ENCODE measurements at regions not wholly inside any gene's neighbourhood (a gene's known extent, or its start where the extent isn't known, plus 50 kb on each side); places are given as distances from the start of the nearest gene placed in this dataset.

DNA sequence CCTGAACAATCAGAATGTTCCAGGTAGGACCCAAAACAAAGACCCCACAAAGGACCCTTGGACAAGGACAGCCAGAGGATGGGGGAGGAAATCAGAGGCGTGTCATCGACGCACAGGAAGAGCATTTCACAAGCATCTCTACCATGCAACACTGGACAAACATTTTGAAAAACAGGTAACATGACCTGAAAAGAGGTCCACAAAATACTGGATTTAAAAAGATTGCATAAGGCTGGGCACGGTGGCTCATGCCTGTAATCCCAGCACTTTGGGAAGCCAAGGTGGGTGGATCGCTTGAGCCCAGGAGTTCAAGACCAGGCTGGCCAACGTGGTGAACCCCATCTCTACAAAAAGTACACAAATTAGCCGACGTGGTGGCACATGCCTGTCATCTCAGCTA is 60.5 kb upstream of the RNF32 start:
- H3K4me3 ChIP-seq (ENCODE audit: severe bottlenecking) = no peak overlapping the region
- H3K4me1 ChIP-seq (ENCODE audit: insufficient read depth, poor library complexity, severe bottlenecking) = no peaks in the 10 kb centered on the region
- H3K9me3 ChIP-seq (ENCODE audit: severe bottlenecking) = no peaks in the 10 kb centered on the region
- no peak for TF ChIP-seq CTCF (IDR thresholded peaks at IDR 0.05; ENCODE audit: poor library complexity, severe bottlenecking)
- ATAC-seq (ENCODE audit: low read depth) (no peak), DNase-seq (ENCODE audit: low spot score) (no peak)
- no peaks in the 10 kb centered on the region for H3K36me3 ChIP-seq (ENCODE audit: low read depth)
- no peak overlapping the region for H3K27ac ChIP-seq (ENCODE audit: poor library complexity, severe bottlenecking)
- no peaks in the 10 kb centered on the region for H3K27me3 ChIP-seq (ENCODE audit: insufficient read depth, poor library complexity, severe bottlenecking)

DNA sequence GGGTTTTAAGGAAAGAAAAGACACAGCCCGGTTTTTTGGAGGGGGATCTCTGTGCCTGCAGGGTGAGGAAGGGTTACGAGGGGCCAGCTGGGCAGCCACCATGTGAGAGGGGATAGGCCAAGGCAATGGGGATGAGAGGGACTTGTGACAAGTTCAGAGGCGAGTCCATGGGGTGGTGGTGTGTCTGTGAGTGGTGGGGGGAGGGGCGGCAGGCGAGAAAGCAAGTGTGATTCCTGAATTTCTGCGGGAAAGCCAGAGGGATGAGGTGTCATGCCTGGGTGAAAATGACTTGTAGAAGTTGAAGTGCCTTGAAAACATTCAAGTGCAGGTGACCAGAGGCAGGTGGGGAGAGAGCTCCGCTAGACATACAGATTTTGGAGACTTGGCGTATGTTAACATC is 61.0 kb upstream of the RNF32 start:
- H3K27me3 ChIP-seq (ENCODE audit: insufficient read depth, poor library complexity, severe bottlenecking) = no peaks in the 10 kb centered on the region
- H3K9me3 ChIP-seq (ENCODE audit: severe bottlenecking) = no peaks in the 10 kb centered on the region
- no peaks in the 10 kb centered on the region for H3K36me3 ChIP-seq (ENCODE audit: low read depth)
- H3K4me1 ChIP-seq (ENCODE audit: insufficient read depth, poor library complexity, severe bottlenecking) = no peaks in the 10 kb centered on the region
- TF ChIP-seq CTCF (IDR thresholded peaks at IDR 0.05; ENCODE audit: poor library complexity, severe bottlenecking) = no peak
- DNase-seq (ENCODE audit: low spot score) = no peak
- no peak for ATAC-seq (ENCODE audit: low read depth)
- no peak overlapping the region for H3K27ac ChIP-seq (ENCODE audit: poor library complexity, severe bottlenecking)
- no peak overlapping the region for H3K4me3 ChIP-seq (ENCODE audit: severe bottlenecking)

DNA sequence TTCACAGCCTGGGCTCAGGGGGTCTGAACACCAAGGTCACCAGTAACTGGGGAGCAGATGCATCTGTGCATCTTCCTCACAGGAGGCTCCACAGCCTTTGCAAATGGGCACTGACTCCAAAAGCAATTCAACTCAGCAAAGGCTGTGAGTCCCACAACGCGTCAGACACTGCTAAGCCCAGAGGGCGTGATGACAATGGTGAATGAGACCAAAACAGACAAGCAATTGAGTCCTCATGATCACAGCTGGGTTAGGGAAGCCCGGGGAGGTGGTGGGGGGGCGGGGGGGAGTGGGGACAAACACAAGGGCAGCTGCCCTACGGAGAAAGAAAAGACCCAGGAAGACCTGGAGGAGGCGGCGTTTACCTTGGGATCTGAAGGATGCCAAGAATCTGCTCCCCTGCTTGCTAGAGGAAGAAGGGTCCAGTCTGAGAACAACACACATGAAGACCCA is 61.6 kb upstream of the RNF32 start:
- no peak for TF ChIP-seq CTCF (IDR thresholded peaks at IDR 0.05; ENCODE audit: poor library complexity, severe bottlenecking)
- Histone ChIP-seq H3K4me3 (ENCODE audit: severe bottlenecking) (no peak overlapping the region), H3K4me1 (ENCODE audit: insufficient read depth, poor library complexity, severe bottlenecking) (no peaks in the 10 kb centered on the region), H3K9me3 (ENCODE audit: severe bottlenecking) (no peaks in the 10 kb centered on the region), H3K36me3 (ENCODE audit: low read depth) (no peaks in the 10 kb centered on the region), H3K27me3 (ENCODE audit: insufficient read depth, poor library complexity, severe bottlenecking) (no peaks in the 10 kb centered on the region), H3K27ac (ENCODE audit: poor library complexity, severe bottlenecking) (no peak overlapping the region)
- no peak for ATAC-seq (ENCODE audit: low read depth)
- no peak for DNase-seq (ENCODE audit: low spot score)

GRCh38 chr7:156578578-156578940 is 62.0 kb upstream of the RNF32 start:
- no peak overlapping the region for H3K27ac ChIP-seq (ENCODE audit: poor library complexity, severe bottlenecking)
- H3K4me3 ChIP-seq (ENCODE audit: severe bottlenecking) = no peak overlapping the region
- no peak for DNase-seq (ENCODE audit: low spot score)
- ATAC-seq (ENCODE audit: low read depth) = no peak
- no peaks in the 10 kb centered on the region for H3K27me3 ChIP-seq (ENCODE audit: insufficient read depth, poor library complexity, severe bottlenecking)
- H3K36me3 ChIP-seq (ENCODE audit: low read depth) = no peaks in the 10 kb centered on the region
- H3K9me3 ChIP-seq (ENCODE audit: severe bottlenecking) = no peaks in the 10 kb centered on the region
- TF ChIP-seq CTCF (IDR thresholded peaks at IDR 0.05; ENCODE audit: poor library complexity, severe bottlenecking) = no peak
- H3K4me1 ChIP-seq (ENCODE audit: insufficient read depth, poor library complexity, severe bottlenecking) = no peaks in the 10 kb centered on the region

DNA sequence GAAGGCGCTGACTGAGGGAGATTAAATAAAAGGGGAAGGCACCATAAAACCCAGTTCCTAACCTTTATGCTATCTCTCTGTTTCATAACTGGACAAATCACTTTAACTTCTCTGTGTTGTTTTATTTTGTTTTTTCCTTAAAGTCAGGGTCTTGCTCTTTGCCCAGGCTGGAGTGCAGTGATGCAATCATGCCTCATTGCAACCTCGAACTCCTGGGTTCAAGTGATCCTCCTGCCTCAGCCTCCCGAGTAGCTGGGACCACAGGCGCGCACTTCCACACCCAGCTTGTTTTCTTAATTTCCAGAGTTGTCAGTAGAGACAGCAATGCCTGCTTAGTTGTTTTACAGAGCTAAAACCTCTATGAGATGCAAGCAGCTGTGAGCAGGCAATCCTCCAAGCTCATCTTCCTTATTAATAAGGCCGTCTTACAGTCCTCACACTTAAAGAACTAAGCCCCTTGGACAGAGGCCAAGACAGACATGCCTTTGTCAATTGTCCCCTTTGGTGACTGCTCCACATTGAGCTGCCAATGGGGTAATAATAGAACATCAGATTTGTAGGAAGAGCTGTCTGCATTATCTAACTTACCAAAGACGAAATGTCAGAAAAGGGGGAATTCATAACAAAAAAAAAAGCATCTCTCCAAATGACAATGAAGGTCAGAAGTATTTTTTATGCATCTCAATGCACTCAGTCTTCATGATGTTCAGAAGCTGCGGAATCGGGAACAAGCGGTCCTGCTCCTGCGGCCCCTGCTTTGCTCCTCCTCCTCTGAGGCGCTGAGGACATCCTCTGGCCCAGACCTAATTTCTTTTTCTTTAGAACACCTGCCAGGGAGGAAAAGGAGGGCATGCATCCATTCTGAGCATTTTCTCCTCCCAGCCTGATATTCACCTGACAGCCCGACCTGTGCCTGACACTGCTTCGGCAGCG is 62.7 kb upstream of the RNF32 start:
- no peak for TF ChIP-seq CTCF (IDR thresholded peaks at IDR 0.05; ENCODE audit: poor library complexity, severe bottlenecking)
- H3K9me3 ChIP-seq (ENCODE audit: severe bottlenecking) = no peaks in the 10 kb centered on the region
- no peak for DNase-seq (ENCODE audit: low spot score)
- no peak overlapping the region for H3K4me3 ChIP-seq (ENCODE audit: severe bottlenecking)
- no peaks in the 10 kb centered on the region for H3K36me3 ChIP-seq (ENCODE audit: low read depth)
- no peaks in the 10 kb centered on the region for H3K4me1 ChIP-seq (ENCODE audit: insufficient read depth, poor library complexity, severe bottlenecking)
- H3K27ac ChIP-seq (ENCODE audit: poor library complexity, severe bottlenecking) = no peak overlapping the region
- no peaks in the 10 kb centered on the region for H3K27me3 ChIP-seq (ENCODE audit: insufficient read depth, poor library complexity, severe bottlenecking)
- no peak for ATAC-seq (ENCODE audit: low read depth)

All from RWPE2 (cell line).